Lung (tissue), 11 donors: ENCODE measurements at regions not wholly inside any gene's neighbourhood (a gene's known extent, or its start where the extent isn't known, plus 50 kb on each side); places are given as distances from the start of the nearest gene placed in this dataset.

Source experiments
- ATAC-seq: fragments of 200-7000 bp; cut with Tn5 transposase; one replicate; pipeline ENCODE4 v1.9.1; 2020; ENCODE audit warnings: moderate number of reproducible peaks; ENCODE audit not compliant: insufficient read depth, low FRiP score
- DNase-seq, 3 donors: peaks; one replicate each; pipeline ENCODE4 v3.0.0-alpha.2; 2013 to 2017
- H3K27ac ChIP-seq, 2 donors: one replicate each; pipeline ENCODE4 v1.5.1; 2013; ENCODE audit warnings: mild to moderate bottlenecking in 2 of 2, moderate library complexity in 2 of 2, control low read depth in 1 of 2, inconsistent platforms in 1 of 2, low read depth in 1 of 2, low read length in 1 of 2
- H3K27me3 ChIP-seq, 3 donors: one replicate each; pipeline ENCODE4 v1.5.1; 2013; ENCODE audit warnings: low read length in 2 of 3; ENCODE audit not compliant: control insufficient read depth in 3 of 3, insufficient read depth in 3 of 3
- H3K36me3 ChIP-seq, 4 donors: one replicate each; pipeline ENCODE4 v1.5.1; 2013; ENCODE audit warnings: low read length in 4 of 4, mild to moderate bottlenecking in 1 of 4, moderate library complexity in 1 of 4; ENCODE audit not compliant: control insufficient read depth in 4 of 4, insufficient read depth in 4 of 4
- H3K4me1 ChIP-seq, 5 donors: one replicate each; pipeline ENCODE4 v1.5.1; 2013; ENCODE audit warnings: low read length in 5 of 5, mild to moderate bottlenecking in 2 of 5, moderate library complexity in 1 of 5; ENCODE audit not compliant: control insufficient read depth in 5 of 5, insufficient read depth in 5 of 5
- H3K4me3 ChIP-seq: one replicate; pipeline ENCODE4 v1.5.1; 2013; ENCODE audit warnings: mild to moderate bottlenecking, control low read depth, moderate library complexity
- H3K9ac ChIP-seq, 2 donors: one replicate each; pipeline ENCODE4 v1.5.1; 2013; ENCODE audit warnings: low read length in 2 of 2, control low read depth in 1 of 2; ENCODE audit not compliant: insufficient read depth in 1 of 2
- H3K9me3 ChIP-seq, 4 donors: one replicate each; pipeline ENCODE4 v1.5.1; 2013; ENCODE audit warnings: low read length in 3 of 4, mild to moderate bottlenecking in 1 of 4, moderate library complexity in 1 of 4; ENCODE audit not compliant: control insufficient read depth in 4 of 4, insufficient read depth in 3 of 4
- CTCF ChIP-seq: IDR thresholded peaks from 2 replicates; pipeline ENCODE4 v1.5.1; 2012; ENCODE audit warnings: mild to moderate bottlenecking; ENCODE audit errors: control extremely low read depth, extremely low read depth
- WGBS, 2 donors: extraction: QIAGEN DNeasy Blood & Tissue Kit; methylation state at CpG; one replicate each; pipeline ENCODE4 v1.1.7; 2013; 5-methylcytosine and 5-hydroxymethylcytosine counted together
- donor health status: control.
- donor health status: control.
- donor health status: Bipolar disorder and iron deficiency.
- donor health status: healthy.
- donor health status: DM: yes; HTN: yes; CAD: no.

GRCh38 chr17:71338396-71338795 is 782.4 kb upstream of the SOX9 start:
- ATAC-seq, result no peak
- Histone ChIP-seq H3K27me3 (no peaks in the 10 kb centered on the region), H3K27ac (no peak overlapping the region), H3K9me3 (no peaks in the 10 kb centered on the region), H3K4me3 (no peak overlapping the region), H3K36me3 (no peaks in the 10 kb centered on the region), H3K9ac (peak overlapping the region in 1 of 2 donors; percentile 80), H3K4me1 (peaks cover 0 to 18% (median 0%) of the 10 kb centered on the region in 5 donors)
- DNase-seq, result peak in 1 of 3 donors; percentile 58
- WGBS, 2 donors, result 35 to 67% methylated on average over 5 of the region's 5 CpGs
- no peak for TF ChIP-seq CTCF

GRCh38 chr17:71339206-71339605 is 781.6 kb upstream of the SOX9 start:
- Histone ChIP-seq H3K27me3 (no peaks in the 10 kb centered on the region), H3K4me3 (no peak overlapping the region), H3K36me3 (no peaks in the 10 kb centered on the region), H3K9me3 (no peaks in the 10 kb centered on the region), H3K4me1 (peaks cover 0 to 12% (median 0%) of the 10 kb centered on the region in 5 donors), H3K9ac (no peak overlapping the region), H3K27ac (no peak overlapping the region)
- DNase-seq, result peak in 2 of 3 donors; percentile 68 to 78
- WGBS, 2 donors, result 57 to 60% methylated on average over 1 of the region's 1 CpG
- no peak for ATAC-seq
- no peak for TF ChIP-seq CTCF

GRCh38 chr17:71342737-71343136 is 778.1 kb upstream of the SOX9 start:
- ATAC-seq, result no peak

More at GRCh38 chr17:71342737-71343136, 778.1 kb upstream of the SOX9 start:
- Histone ChIP-seq H3K36me3 (no peaks in the 10 kb centered on the region), H3K9ac (no peak overlapping the region), H3K4me3 (no peak overlapping the region), H3K9me3 (no peaks in the 10 kb centered on the region), H3K27me3 (no peaks in the 10 kb centered on the region), H3K4me1 (peaks cover 0 to 10% (median 0%) of the 10 kb centered on the region in 5 donors), H3K27ac (no peak overlapping the region)
- no peak for TF ChIP-seq CTCF
- 80 to 91% methylated on average over 1 of the region's 1 CpG for WGBS, 2 donors
- DNase-seq, result no peak
